GM10248 (cell line): ENCODE measurements at regions not wholly inside any gene's neighbourhood (a gene's known extent, or its start where the extent isn't known, plus 50 kb on each side); places are given as distances from the start of the nearest gene placed in this dataset.
"Not testable (repeated sequence)": the region's sequence is repeated elsewhere in the genome, so short reads cannot be mapped to it uniquely, and the experiment has no call there.

Experiments used
- CTCF ChIA-PET: fragments of 300-600 bp; sonication (Branson Sonifier 250); formaldehyde crosslinking; extraction: SDS; loops from one replicate; lab custom pipeline; 2021; ENCODE audit warnings: antibody characterized with exemption; lab: Yijun Ruan, JAX
- POLR2A ChIA-PET: fragments of 350-650 bp; sonication (Branson Sonifier 250); formaldehyde crosslinking; extraction: SDS; loops from one replicate; lab custom pipeline; 2020; ENCODE audit warnings: antibody characterized with exemption; lab: Yijun Ruan, JAX
- DNase-seq: peaks from one replicate; pipeline ENCODE4 v3.0.0; 2012; ENCODE audit errors: extremely low spot score
- CTCF ChIP-seq: IDR thresholded peaks from 2 replicates; pipeline ENCODE4 v1.5.1; 2012; ENCODE audit warnings: mild to moderate bottlenecking, low read depth; ENCODE audit errors: extremely low read depth, missing control alignments, control extremely low read depth

- ChIA-PET POLR2A (no interaction called here), CTCF (interaction anchor here (1.0 kb wide), 1 partner anchor 16 kb away, joined by 3 read pairs; no protein-coding TSS in a partner anchor)
- TF ChIP-seq CTCF: no peak
- DNase-seq: no peak
Measured at GRCh38 chr7:83259064-83259463, 96.4 kb upstream of the PCLO start.

- no peak for TF ChIP-seq CTCF
- no peak for DNase-seq
- ChIA-PET CTCF (no interaction called here), POLR2A (no interaction called here)
Measured at GRCh38 chr7:83248000-83248399, 85.3 kb upstream of the PCLO start.

- CTCF ChIA-PET, DNase-seq, POLR2A ChIA-PET: not testable (repeated sequence)
Measured at GRCh38 chr7:83219231-83219630, 56.5 kb upstream of the PCLO start.

GRCh38 chr7:83212883-83213282 lies 50.2 kb upstream of the PCLO start:
- no peak for TF ChIP-seq CTCF
- ChIA-PET POLR2A (no interaction called here), CTCF (no interaction called here)
- DNase-seq: no peak
